IMR-90 (cell line): ENCODE measurements at regions not wholly inside any gene's neighbourhood (a gene's known extent, or its start where the extent isn't known, plus 50 kb on each side); places are given as distances from the start of the nearest gene placed in this dataset.
A peak's percentile ranks its signal among the peaks of the same experiment; 100 is the strongest.

Source experiments
- ATAC-seq: fragments of 200-7000 bp; cut with Tn5 transposase; 2 replicates; pipeline ENCODE4 v1.9.1; 2020; ENCODE audit warnings: low read depth, mild to moderate bottlenecking, moderate library complexity
- BruUV-seq: library from RNA; stranded (reverse); fragments of 400-500 nt; replicated peaks from 2 replicates; lab custom pipeline; 2021; lab: Mats Ljungman, UMichigan
- CTCF ChIA-PET: fragments of 300-600 bp; formaldehyde crosslinking; extraction: SDS; loops from one replicate; lab custom pipeline; 2021; ENCODE audit warnings: antibody characterized with exemption; lab: Yijun Ruan, JAX
- POLR2A ChIA-PET: fragments of 300-600 bp; sonication (Branson Sonifier 250); formaldehyde crosslinking; loops from one replicate; lab custom pipeline; 2022; ENCODE audit warnings: antibody characterized with exemption; ENCODE audit not compliant: unreplicated experiment; lab: Charles Lee
- DNase-seq: peaks from one replicate; pipeline ENCODE4 v3.0.0; 2013
- H2AFZ ChIP-seq: replicated peaks from 2 replicates; pipeline ENCODE3; 2013; ENCODE audit warnings: low read length, mild to moderate bottlenecking; ENCODE audit not compliant: poor library complexity
- H2AK5ac ChIP-seq: 2 replicates; pipeline ENCODE4 v1.6.1; 2013; ENCODE audit warnings: low read depth, low read length, inconsistent platforms
- H2AK9ac ChIP-seq: replicated peaks from 2 replicates; pipeline ENCODE3; 2013; ENCODE audit warnings: mild to moderate bottlenecking, low read depth, low read length, moderate library complexity; ENCODE audit not compliant: poor library complexity
- H2BK120ac ChIP-seq: 2 replicates; pipeline ENCODE4 v1.6.1; 2013; ENCODE audit warnings: low read depth, low read length, inconsistent platforms
- H2BK15ac ChIP-seq: 3 replicates; pipeline ENCODE4 v1.6.1; 2013; ENCODE audit warnings: low read depth, low read length, inconsistent platforms
- H2BK20ac ChIP-seq: 2 replicates; pipeline ENCODE4 v1.6.1; 2013; ENCODE audit warnings: low read depth, mild to moderate bottlenecking, inconsistent platforms, low read length, moderate library complexity
- H2BK5ac ChIP-seq: 2 replicates; pipeline ENCODE4 v1.6.1; 2013; ENCODE audit warnings: mild to moderate bottlenecking, low read depth, low read length, inconsistent platforms; ENCODE audit not compliant: poor library complexity, severe bottlenecking
- H3K14ac ChIP-seq: replicated peaks from 2 replicates; pipeline ENCODE4 v1.6.1; 2013; ENCODE audit warnings: low read depth, low read length, inconsistent platforms
- H3K18ac ChIP-seq: 2 replicates; pipeline ENCODE4 v1.6.1; 2013; ENCODE audit warnings: low read depth, low read length, control low read depth
- H3K23ac ChIP-seq: 2 replicates; pipeline ENCODE4 v1.6.1; 2013; ENCODE audit warnings: low read depth, low read length, inconsistent platforms
- H3K27ac ChIP-seq: 2 replicates; pipeline ENCODE4 v1.5.1; 2013; ENCODE audit warnings: mild to moderate bottlenecking, control low read depth, low read length; ENCODE audit not compliant: insufficient read depth
- H3K27me3 ChIP-seq: 2 replicates; pipeline ENCODE4 v1.6.1; 2013; ENCODE audit warnings: low read length; ENCODE audit not compliant: control insufficient read depth, insufficient read depth
- H3K36me3 ChIP-seq: 2 replicates; pipeline ENCODE4 v1.6.1; 2013; ENCODE audit warnings: low read length, mixed read lengths; ENCODE audit not compliant: control insufficient read depth, insufficient read depth
- H3K4ac ChIP-seq: 2 replicates; pipeline ENCODE4 v1.6.1; 2013; ENCODE audit warnings: low read depth, low read length, inconsistent platforms
- H3K4me1 ChIP-seq: 2 replicates; pipeline ENCODE4 v1.6.1; 2013; ENCODE audit warnings: low read length, mixed read lengths; ENCODE audit not compliant: control insufficient read depth, insufficient read depth
- H3K4me2 ChIP-seq: 2 replicates; pipeline ENCODE4 v1.6.1; 2013; ENCODE audit warnings: low read depth, mild to moderate bottlenecking, control low read depth, low read length, moderate library complexity
- H3K4me3 ChIP-seq: 2 replicates; pipeline ENCODE4 v1.5.1; 2013; ENCODE audit warnings: low read depth, mild to moderate bottlenecking, control low read depth, low read length, moderate library complexity; ENCODE audit not compliant: insufficient read depth
- H3K56ac ChIP-seq: 2 replicates; pipeline ENCODE4 v1.6.1; 2013; ENCODE audit warnings: low read length, inconsistent platforms; ENCODE audit not compliant: insufficient read depth; ENCODE audit errors: extremely low read depth
- H3K79me1 ChIP-seq, 2 experiments: 2 replicates each; pipeline ENCODE4 v1.6.1; 2013; ENCODE audit warnings: low read length in 2 of 2, inconsistent platforms in 1 of 2, low read depth in 1 of 2
- H3K9ac ChIP-seq: 2 replicates; pipeline ENCODE4 v1.6.1; 2013; ENCODE audit warnings: low read depth, low read length, control low read depth
- H3K9me1 ChIP-seq: 2 replicates; pipeline ENCODE4 v1.6.1; 2013; ENCODE audit warnings: low read length, inconsistent platforms; ENCODE audit not compliant: insufficient read depth
- H3K9me3 ChIP-seq: 2 replicates; pipeline ENCODE4 v1.6.1; 2013; ENCODE audit warnings: low read length; ENCODE audit not compliant: control insufficient read depth, insufficient read depth
- H4K20me1 ChIP-seq: 2 replicates; pipeline ENCODE4 v1.6.1; 2013; ENCODE audit warnings: low read length, inconsistent platforms; ENCODE audit not compliant: insufficient read depth
- H4K5ac ChIP-seq: 2 replicates; pipeline ENCODE4 v1.6.1; 2013; ENCODE audit warnings: mild to moderate bottlenecking, low read depth, low read length, control low read depth
- H4K8ac ChIP-seq, 2 experiments: 2 replicates each; pipeline ENCODE4 v1.6.1; 2013; ENCODE audit warnings: low read depth in 2 of 2, low read length in 2 of 2, control low read depth in 1 of 2, inconsistent platforms in 1 of 2
- H4K91ac ChIP-seq: 2 replicates; pipeline ENCODE4 v1.6.1; 2013; ENCODE audit warnings: low read depth, low read length, inconsistent platforms; ENCODE audit not compliant: insufficient read depth
- BHLHE40 ChIP-seq: fragments of 150-350 bp; IDR thresholded peaks from 2 replicates; pipeline ENCODE4 v1.6.1; 2016; ENCODE audit warnings: mild to moderate bottlenecking, low read depth, low read length
- FOS ChIP-seq: fragments of 150-350 bp; IDR thresholded peaks from 2 replicates; pipeline ENCODE4 v1.6.1; 2016; ENCODE audit warnings: low read depth, low read length
- MAFK ChIP-seq: IDR thresholded peaks from 2 replicates; pipeline ENCODE4 v1.6.1; 2012; ENCODE audit warnings: low read depth, low read length, improper control_type of control experiment
- NFE2L2 ChIP-seq: fragments of 150-350 bp; IDR thresholded peaks from 2 replicates; pipeline ENCODE4 v1.6.1; 2016; ENCODE audit warnings: low read depth, mild to moderate bottlenecking, low read length
- RAD21 ChIP-seq: IDR thresholded peaks from 2 replicates; pipeline ENCODE4 v1.6.1; 2012; ENCODE audit warnings: low read length, improper control_type of control experiment
- WGBS, 2 experiments: methylation state at CpG; one replicate each; pipeline versions ENCODE4 v1.1.5 to v1.1.7; 2013; ENCODE audit warnings: missing lambda C conversion rate in 2 of 2; ENCODE audit not compliant: insufficient read length in 1 of 2; ENCODE audit errors: extremely low coverage in 2 of 2; 5-methylcytosine and 5-hydroxymethylcytosine counted together
- dilution Hi-C: fragments of 300-500 bp; cut with HindIII; formaldehyde crosslinking; loops from one replicate; pipeline ENCODE4 v1.14.3; 2018; ENCODE audit warnings: low sequenced_read_pairs; ENCODE audit not compliant: unreplicated experiment
- in situ Hi-C: fragments of 300-500 bp; cut with MboI; formaldehyde crosslinking; loops from 3 replicates; pipeline ENCODE4 v1.14.3; 2019; ENCODE audit warnings: low sequenced_read_pairs, inconsistent platforms, mixed read lengths
- intact Hi-C: fragments of 100-400 bp; cut with micrococcal nuclease; formaldehyde crosslinking; loops from 2 replicates; pipeline ENCODE4 v1.10.0; 2022
- TF ChIP-seq, protein P1 (sequence below): fragments of 150-350 bp; IDR thresholded peaks from 2 replicates; pipeline ENCODE4 v1.6.1; 2017; ENCODE audit warnings: mild to moderate bottlenecking, antibody characterized with exemption, low read length, low read depth

DNA sequence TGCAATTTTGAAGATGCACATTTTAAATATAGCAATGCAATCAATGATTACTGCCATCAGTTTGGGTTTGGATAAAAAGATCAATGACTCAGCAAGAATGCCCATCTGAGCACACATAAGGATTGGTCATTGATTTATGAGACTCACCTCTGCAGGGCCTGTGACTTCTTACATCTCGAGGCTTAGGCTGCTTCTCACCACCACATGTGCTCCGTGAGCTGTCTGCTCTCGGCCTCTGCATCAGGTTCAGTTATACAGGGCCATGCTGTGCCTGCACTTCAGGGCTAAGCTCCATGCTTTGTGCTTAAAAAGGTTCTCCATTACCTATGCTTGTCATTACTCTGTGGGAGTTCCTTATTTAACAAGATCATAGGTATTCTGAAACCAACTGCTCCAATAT, 887.5 kb downstream of the DIPK2A start:
- H2BK20ac ChIP-seq = no peak overlapping the region
- H3K36me3 ChIP-seq = no peaks in the 10 kb centered on the region
- no peaks in the 10 kb centered on the region for H3K79me1 ChIP-seq
- dilution Hi-C loops = no loop called here
- no peak for TF ChIP-seq MAFK
- no peak for TF ChIP-seq RAD21
- peak; percentile 53 for TF ChIP-seq NFE2L2
- TF ChIP-seq FOS = no peak
- no peak for TF ChIP-seq BHLHE40
- TF ChIP-seq, protein P1, sequence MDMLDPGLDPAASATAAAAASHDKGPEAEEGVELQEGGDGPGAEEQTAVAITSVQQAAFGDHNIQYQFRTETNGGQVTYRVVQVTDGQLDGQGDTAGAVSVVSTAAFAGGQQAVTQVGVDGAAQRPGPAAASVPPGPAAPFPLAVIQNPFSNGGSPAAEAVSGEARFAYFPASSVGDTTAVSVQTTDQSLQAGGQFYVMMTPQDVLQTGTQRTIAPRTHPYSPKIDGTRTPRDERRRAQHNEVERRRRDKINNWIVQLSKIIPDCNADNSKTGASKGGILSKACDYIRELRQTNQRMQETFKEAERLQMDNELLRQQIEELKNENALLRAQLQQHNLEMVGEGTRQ = no peak
- no peak overlapping the region for H2AK5ac ChIP-seq
- H4K91ac ChIP-seq = no peak overlapping the region
- no peaks in the 10 kb centered on the region; the same call in 1 of the 2 replicates for H3K9me3 ChIP-seq
- no peak overlapping the region for H2BK120ac ChIP-seq
- H2BK15ac ChIP-seq = no peak overlapping the region
- CTCF ChIA-PET = no interaction called here
- WGBS, 2 experiments = 64% methylated on average over 3 of the region's 3 CpGs; no CpG with 5 or more reads in 1 of the 2 experiments
- DNase-seq = no peak
- no peak overlapping the region for H2BK5ac ChIP-seq
- H4K8ac ChIP-seq = no peak overlapping the region
- H3K4me2 ChIP-seq = no peak overlapping the region
- no TSS peak for BruUV-seq
- no peaks in the 10 kb centered on the region for H3K27me3 ChIP-seq
- intact Hi-C loops = no loop called here
- H3K23ac ChIP-seq = no peak overlapping the region
- no peak for ATAC-seq
- no peak overlapping the region for H4K5ac ChIP-seq
- H3K4ac ChIP-seq = no peak overlapping the region
- no peak overlapping the region for H3K9ac ChIP-seq
- H3K14ac ChIP-seq = no peak overlapping the region
- POLR2A ChIA-PET = no interaction called here
- H3K4me3 ChIP-seq = no peak overlapping the region
- H3K27ac ChIP-seq = no peak overlapping the region
- H3K9me1 ChIP-seq = no peaks in the 10 kb centered on the region
- H2AK9ac ChIP-seq = no peak overlapping the region
- no peak overlapping the region for H2AFZ ChIP-seq
- no peak overlapping the region for H3K56ac ChIP-seq
- H4K20me1 ChIP-seq = no peaks in the 10 kb centered on the region
- no peaks in the 10 kb centered on the region for H3K4me1 ChIP-seq
- H3K18ac ChIP-seq = no peak overlapping the region
- in situ Hi-C loops = no loop called here
